ENCODE measurements at regions not wholly inside any gene's neighbourhood (a gene's known extent, or its start where the extent isn't known, plus 50 kb on each side); places are given as distances from the start of the nearest gene placed in this dataset.

GRCh38 chr1:230495891-230496385 is 69.8 kb upstream of the PGBD5 start:
- Histone ChIP-seq H3K27ac (no peak overlapping the region), H3K27me3 (no peaks in the 10 kb centered on the region), H3K4me1 (no peaks in the 10 kb centered on the region), H3K36me3 (no peaks in the 10 kb centered on the region), H3K4me3 (no peak overlapping the region), H3K9me3 (no peaks in the 10 kb centered on the region)
- TF ChIP-seq POLR2A (IDR thresholded peaks at IDR 0.05) = no peak
- TF ChIP-seq, protein P1, sequence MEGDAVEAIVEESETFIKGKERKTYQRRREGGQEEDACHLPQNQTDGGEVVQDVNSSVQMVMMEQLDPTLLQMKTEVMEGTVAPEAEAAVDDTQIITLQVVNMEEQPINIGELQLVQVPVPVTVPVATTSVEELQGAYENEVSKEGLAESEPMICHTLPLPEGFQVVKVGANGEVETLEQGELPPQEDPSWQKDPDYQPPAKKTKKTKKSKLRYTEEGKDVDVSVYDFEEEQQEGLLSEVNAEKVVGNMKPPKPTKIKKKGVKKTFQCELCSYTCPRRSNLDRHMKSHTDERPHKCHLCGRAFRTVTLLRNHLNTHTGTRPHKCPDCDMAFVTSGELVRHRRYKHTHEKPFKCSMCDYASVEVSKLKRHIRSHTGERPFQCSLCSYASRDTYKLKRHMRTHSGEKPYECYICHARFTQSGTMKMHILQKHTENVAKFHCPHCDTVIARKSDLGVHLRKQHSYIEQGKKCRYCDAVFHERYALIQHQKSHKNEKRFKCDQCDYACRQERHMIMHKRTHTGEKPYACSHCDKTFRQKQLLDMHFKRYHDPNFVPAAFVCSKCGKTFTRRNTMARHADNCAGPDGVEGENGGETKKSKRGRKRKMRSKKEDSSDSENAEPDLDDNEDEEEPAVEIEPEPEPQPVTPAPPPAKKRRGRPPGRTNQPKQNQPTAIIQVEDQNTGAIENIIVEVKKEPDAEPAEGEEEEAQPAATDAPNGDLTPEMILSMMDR (IDR thresholded peaks at IDR 0.05) = no peak
- DNase-seq = no peak
- intact Hi-C loops (cut with DNase I) = no loop called here
- 46% methylated on average over 11 of the region's 11 CpGs for WGBS (ENCODE audit: insufficient coverage, low coverage, low lambda C conversion rate, missing lambda C conversion rate)
- ATAC-seq = no peak

DNA sequence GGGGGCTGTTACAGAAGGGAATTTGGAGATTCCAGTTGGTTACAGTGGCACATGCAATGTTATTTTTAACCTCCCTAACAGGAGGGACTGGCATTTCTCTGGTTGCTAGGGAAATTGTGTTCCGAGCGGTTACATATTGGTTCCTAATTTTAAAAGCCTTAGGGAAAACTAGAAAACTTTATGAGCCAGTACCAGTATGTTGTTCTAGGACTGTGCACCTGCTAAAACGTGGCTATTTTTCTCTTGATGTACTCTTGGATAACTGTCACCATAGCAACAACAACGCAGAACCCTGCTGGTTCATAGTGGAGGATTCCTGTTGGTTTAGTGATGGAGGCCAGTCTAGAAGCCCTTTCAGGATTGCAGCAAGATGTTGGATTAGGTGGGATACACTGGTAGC is 68.9 kb upstream of the PGBD5 start:
- intact Hi-C loops (cut with DNase I) = no loop called here
- ATAC-seq (no peak), DNase-seq (no peak)
- H3K4me1 ChIP-seq = no peaks in the 10 kb centered on the region
- no peaks in the 10 kb centered on the region for H3K9me3 ChIP-seq
- TF ChIP-seq, protein P1 (IDR thresholded peaks at IDR 0.05) = no peak
- TF ChIP-seq POLR2A (IDR thresholded peaks at IDR 0.05) = no peak
- no peak overlapping the region for H3K27ac ChIP-seq
- WGBS (ENCODE audit: insufficient coverage, low coverage, low lambda C conversion rate, missing lambda C conversion rate) = 70% methylated on average over 4 of the region's 4 CpGs
- H3K36me3 ChIP-seq = no peaks in the 10 kb centered on the region
- H3K4me3 ChIP-seq = no peak overlapping the region
- no peaks in the 10 kb centered on the region for H3K27me3 ChIP-seq

DNA sequence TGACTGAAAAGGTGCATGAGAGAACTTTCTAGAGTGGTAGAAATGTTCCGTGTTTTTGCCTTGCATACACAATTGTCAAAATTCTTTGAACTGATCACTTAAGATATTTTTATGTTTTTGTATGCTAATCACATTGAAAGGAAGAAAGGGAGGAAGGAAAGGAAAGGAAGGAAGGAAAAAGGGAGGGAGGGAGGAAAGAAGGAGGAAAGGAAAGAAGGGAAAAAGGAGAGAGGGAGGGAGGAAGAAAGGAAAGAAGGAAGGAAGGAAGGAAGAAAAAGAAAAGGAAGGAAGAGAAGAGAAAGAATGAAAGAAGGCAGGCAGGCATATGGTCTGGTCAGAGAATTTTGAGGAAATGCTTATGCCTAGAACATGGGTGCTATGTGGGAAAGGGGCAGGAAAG is 68.4 kb upstream of the PGBD5 start:
- H3K27ac ChIP-seq = no peak overlapping the region
- no peaks in the 10 kb centered on the region for H3K4me1 ChIP-seq
- H3K36me3 ChIP-seq = no peaks in the 10 kb centered on the region
- intact Hi-C loops (cut with DNase I) = no loop called here
- H3K9me3 ChIP-seq = no peaks in the 10 kb centered on the region
- TF ChIP-seq, protein P1 (IDR thresholded peaks at IDR 0.05) = no peak
- TF ChIP-seq POLR2A (IDR thresholded peaks at IDR 0.05) = no peak
- DNase-seq (no peak), ATAC-seq (no peak)
- 81% methylated on average over 1 of the region's 1 CpG for WGBS (ENCODE audit: insufficient coverage, low coverage, low lambda C conversion rate, missing lambda C conversion rate)
- H3K27me3 ChIP-seq = no peaks in the 10 kb centered on the region
- no peak overlapping the region for H3K4me3 ChIP-seq

DNA sequence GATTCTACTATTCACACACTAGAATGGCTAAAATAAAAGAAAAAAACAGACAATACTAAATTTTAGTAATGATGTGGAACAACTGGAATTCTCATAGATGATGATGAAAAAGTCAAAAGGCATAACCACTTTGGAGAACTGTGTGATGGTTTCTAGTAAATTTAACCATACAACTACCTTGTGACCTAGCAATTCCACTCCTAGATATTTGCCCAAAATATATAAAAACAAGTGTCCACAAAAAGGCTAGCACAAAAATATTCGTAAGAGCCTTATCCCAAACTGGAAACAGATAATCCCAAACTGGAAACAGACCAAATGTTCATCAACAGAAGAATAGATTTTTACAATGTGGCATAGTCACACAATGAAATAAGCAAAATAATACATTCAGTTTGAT is 67.9 kb upstream of the PGBD5 start:
- Histone ChIP-seq H3K36me3 (no peaks in the 10 kb centered on the region), H3K27me3 (no peaks in the 10 kb centered on the region), H3K27ac (no peak overlapping the region), H3K4me3 (no peak overlapping the region), H3K4me1 (no peaks in the 10 kb centered on the region), H3K9me3 (no peaks in the 10 kb centered on the region)
- DNase-seq (no peak), ATAC-seq (no peak)
- intact Hi-C loops (cut with DNase I) = no loop called here
- 69% methylated on average over 1 of the region's 1 CpG for WGBS (ENCODE audit: insufficient coverage, low coverage, low lambda C conversion rate, missing lambda C conversion rate)
- TF ChIP-seq, protein P1 (IDR thresholded peaks at IDR 0.05) = no peak
- TF ChIP-seq POLR2A (IDR thresholded peaks at IDR 0.05) = no peak

- Histone ChIP-seq H3K4me1 (peaks cover 0 to 6% (median 0%) of the 10 kb centered on the region in 4 donors), H3K36me3 (no peaks in the 10 kb centered on the region), H3K4me3 (no peak overlapping the region), H3K27ac (no peak overlapping the region), H3K27me3 (no peaks in the 10 kb centered on the region), H3K9me3 (no peaks in the 10 kb centered on the region)
- intact Hi-C loops (cut with DNase I) = no loop called here
- ATAC-seq (no peak), DNase-seq (no peak)
- 58% methylated on average over 3 of the region's 3 CpGs for WGBS (ENCODE audit: insufficient coverage, low coverage, low lambda C conversion rate, missing lambda C conversion rate)
- TF ChIP-seq, protein P1 (IDR thresholded peaks at IDR 0.05) = no peak
- TF ChIP-seq POLR2A (IDR thresholded peaks at IDR 0.05) = no peak
Measured at GRCh38 chr1:230493264-230493663, 67.1 kb upstream of the PGBD5 start.
